ENCODE measurements at regions not wholly inside any gene's neighbourhood (a gene's known extent, or its start where the extent isn't known, plus 50 kb on each side); places are given as distances from the start of the nearest gene placed in this dataset.

DNA sequence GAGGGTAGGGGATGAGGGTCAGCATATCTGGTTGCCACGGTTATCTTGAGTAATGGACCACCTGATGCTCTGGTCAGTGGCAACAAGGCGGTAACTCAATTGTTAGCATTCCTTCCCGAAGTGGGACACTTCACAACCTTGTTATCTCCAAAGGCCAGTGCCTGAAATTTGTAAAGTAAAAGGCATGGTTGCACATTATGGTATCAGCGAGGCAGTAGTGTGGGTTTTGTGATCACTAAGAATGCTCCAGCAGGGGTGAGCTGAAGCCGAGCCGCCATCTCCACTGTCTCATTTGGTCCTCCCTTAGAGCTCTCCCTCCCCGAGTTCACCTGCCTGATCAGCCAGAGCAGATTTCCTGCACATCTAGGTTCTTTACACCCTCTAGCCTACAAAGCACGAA lies 50.5 kb upstream of the LGALSL start:
- H3K27me3 Mint-ChIP-seq: no peaks in the 10 kb centered on the region
- no peak overlapping the region for H3K4me3 Mint-ChIP-seq
- no peaks in the 10 kb centered on the region for H3K36me3 Mint-ChIP-seq
- H3K9me3 Mint-ChIP-seq: no peaks in the 10 kb centered on the region
- DNase-seq: no peak
- H3K4me1 Mint-ChIP-seq: peaks cover 2% of the 10 kb centered on the region
- no peak overlapping the region for H3K27ac Mint-ChIP-seq

DNA sequence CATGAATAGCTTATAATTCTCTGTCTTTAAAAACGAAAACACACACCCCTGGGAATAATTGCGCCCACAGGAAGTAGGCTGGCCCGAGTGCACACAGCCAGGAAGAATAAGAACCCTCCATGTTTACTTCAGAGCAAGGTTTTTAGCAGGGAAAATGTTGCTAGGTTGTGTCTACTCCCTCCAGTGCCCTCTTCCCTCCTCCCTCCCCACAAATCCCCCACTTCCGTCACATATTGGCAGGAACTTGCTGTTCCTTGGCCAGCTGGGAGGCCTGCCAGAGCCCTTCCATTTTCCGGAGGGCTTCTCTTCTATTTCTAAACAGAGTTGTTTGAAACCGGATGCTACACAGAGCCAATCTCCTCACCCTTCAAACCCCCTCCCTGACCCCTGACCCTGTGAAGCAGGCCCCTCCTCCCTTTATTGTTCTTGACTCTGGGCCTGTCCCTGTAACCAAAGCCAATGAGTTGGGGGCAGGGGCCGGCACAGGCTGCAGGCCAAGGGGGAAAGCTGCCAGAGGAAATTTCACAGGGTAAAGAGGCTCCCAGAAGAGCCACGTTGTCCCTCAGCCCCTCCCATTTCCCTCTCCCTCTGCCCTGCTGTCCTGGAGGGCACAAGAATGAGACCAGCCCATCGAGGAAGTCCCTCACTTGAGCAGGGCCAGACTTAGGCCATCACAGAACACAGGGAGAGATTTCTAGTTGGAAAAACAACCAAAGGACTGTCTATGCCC lies 49.8 kb upstream of the LGALSL start:
- H3K27ac Mint-ChIP-seq: no peak overlapping the region
- H3K4me1 Mint-ChIP-seq: peaks cover 2% of the 10 kb centered on the region
- H3K9me3 Mint-ChIP-seq: no peaks in the 10 kb centered on the region
- DNase-seq: no peak
- no peak overlapping the region for H3K4me3 Mint-ChIP-seq
- H3K27me3 Mint-ChIP-seq: no peaks in the 10 kb centered on the region
- H3K36me3 Mint-ChIP-seq: no peaks in the 10 kb centered on the region

Data from activated naive CD8-positive, alpha-beta T cell treated with anti-CD3 and anti-CD28 coated beads for 36 hours (primary cell).